ENCODE measurements at regions not wholly inside any gene's neighbourhood (a gene's known extent, or its start where the extent isn't known, plus 50 kb on each side); places are given as distances from the start of the nearest gene placed in this dataset.

DNA sequence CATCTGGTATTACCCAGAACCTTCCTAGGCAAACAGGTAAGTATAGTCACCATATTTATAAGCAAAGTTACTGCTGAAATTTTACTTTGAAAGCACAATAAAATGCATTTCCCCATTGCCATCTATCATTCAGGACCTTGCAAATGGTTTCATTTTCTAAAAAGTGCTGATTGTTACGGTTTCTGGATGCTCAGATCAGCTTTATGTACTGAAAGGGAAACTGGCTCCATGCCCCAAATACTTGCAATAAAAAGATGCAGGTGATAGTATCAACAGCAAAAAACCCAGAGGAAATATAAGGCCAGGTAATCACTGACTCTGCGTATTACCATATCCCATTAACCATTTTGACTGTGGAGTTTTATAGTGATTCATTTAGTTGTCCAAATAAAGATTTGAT lies 1150.7 kb upstream of the CRIM1 start:
- no peak overlapping the region for H3K9ac ChIP-seq (ENCODE audit: control insufficient read depth, insufficient read depth, low read length)
- no peaks in the 10 kb centered on the region for H3K79me2 ChIP-seq (ENCODE audit: control insufficient read depth, insufficient read depth, low read length)
- ChIA-PET CTCF (no interaction called here), RAD21 (ENCODE audit: unreplicated experiment) (no interaction called here), POLR2A (no interaction called here), SMC1A (ENCODE audit: uncharacterized antibody, unreplicated experiment) (no interaction called here)
- no peaks in the 10 kb centered on the region for H3K9me3 ChIP-seq (replicated peaks; ENCODE audit: control insufficient read depth, insufficient read depth, low read length)
- H3K4me2 ChIP-seq (ENCODE audit: control insufficient read depth, insufficient read depth) = no peak overlapping the region
- H2AFZ ChIP-seq (ENCODE audit: control insufficient read depth, low read depth, low read length) = no peak overlapping the region
- no peak for DNase-seq (ENCODE audit: low read depth, low spot score)
- H3K27ac ChIP-seq (ENCODE audit: control insufficient read depth, insufficient read depth) = no peak overlapping the region
- in situ Hi-C loops (cut with MboI) (no loop called here), intact Hi-C loops (cut with micrococcal nuclease; ENCODE audit: unreplicated experiment) (no loop called here)
- no peaks in the 10 kb centered on the region for H3K27me3 ChIP-seq (replicated peaks in 1 of 2; ENCODE audit: control insufficient read depth in 2 of 2, insufficient read depth in 2 of 2, low read length in 1 of 2)
- H3K4me1 ChIP-seq (ENCODE audit: control insufficient read depth, insufficient read depth, low read length) = no peaks in the 10 kb centered on the region
- no peak for FAIRE-seq
- no peak for ATAC-seq
- WGBS (ENCODE audit: insufficient coverage, insufficient replicate concordance, low lambda C conversion rate, missing lambda C conversion rate) = 0% methylated on average over 2 of the region's 2 CpGs
- no peaks in the 10 kb centered on the region for H3K36me3 ChIP-seq (ENCODE audit: control insufficient read depth in 2 of 2, insufficient read depth in 2 of 2, low read length in 1 of 2)
- H3K4me3 ChIP-seq = no peak overlapping the region
- no TSS peak for BruUV-seq (replicated peaks)
- no peaks in the 10 kb centered on the region for H4K20me1 ChIP-seq (ENCODE audit: control insufficient read depth, insufficient read depth)
- TF ChIP-seq ETV6 (conservative IDR thresholded peaks at IDR 0.05 in 1 of 2, IDR thresholded peaks at IDR 0.05 in 1 of 2; ENCODE audit: borderline replicate concordance in 1 of 2, low read depth in 1 of 2) (no peak), PML (IDR thresholded peaks at IDR 0.05; ENCODE audit: low read length) (no peak), POLR2AphosphoS2 (IDR thresholded peaks at IDR 0.05; ENCODE audit: low read depth, low read length) (no peak), DPF2 (IDR thresholded peaks at IDR 0.05) (no peak)
- TF ChIP-seq, protein P1, sequence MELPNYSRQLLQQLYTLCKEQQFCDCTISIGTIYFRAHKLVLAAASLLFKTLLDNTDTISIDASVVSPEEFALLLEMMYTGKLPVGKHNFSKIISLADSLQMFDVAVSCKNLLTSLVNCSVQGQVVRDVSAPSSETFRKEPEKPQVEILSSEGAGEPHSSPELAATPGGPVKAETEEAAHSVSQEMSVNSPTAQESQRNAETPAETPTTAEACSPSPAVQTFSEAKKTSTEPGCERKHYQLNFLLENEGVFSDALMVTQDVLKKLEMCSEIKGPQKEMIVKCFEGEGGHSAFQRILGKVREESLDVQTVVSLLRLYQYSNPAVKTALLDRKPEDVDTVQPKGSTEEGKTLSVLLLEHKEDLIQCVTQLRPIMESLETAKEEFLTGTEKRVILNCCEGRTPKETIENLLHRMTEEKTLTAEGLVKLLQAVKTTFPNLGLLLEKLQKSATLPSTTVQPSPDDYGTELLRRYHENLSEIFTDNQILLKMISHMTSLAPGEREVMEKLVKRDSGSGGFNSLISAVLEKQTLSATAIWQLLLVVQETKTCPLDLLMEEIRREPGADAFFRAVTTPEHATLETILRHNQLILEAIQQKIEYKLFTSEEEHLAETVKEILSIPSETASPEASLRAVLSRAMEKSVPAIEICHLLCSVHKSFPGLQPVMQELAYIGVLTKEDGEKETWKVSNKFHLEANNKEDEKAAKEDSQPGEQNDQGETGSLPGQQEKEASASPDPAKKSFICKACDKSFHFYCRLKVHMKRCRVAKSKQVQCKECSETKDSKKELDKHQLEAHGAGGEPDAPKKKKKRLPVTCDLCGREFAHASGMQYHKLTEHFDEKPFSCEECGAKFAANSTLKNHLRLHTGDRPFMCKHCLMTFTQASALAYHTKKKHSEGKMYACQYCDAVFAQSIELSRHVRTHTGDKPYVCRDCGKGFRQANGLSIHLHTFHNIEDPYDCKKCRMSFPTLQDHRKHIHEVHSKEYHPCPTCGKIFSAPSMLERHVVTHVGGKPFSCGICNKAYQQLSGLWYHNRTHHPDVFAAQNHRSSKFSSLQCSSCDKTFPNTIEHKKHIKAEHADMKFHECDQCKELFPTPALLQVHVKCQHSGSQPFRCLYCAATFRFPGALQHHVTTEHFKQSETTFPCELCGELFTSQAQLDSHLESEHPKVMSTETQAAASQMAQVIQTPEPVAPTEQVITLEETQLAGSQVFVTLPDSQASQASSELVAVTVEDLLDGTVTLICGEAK (IDR thresholded peaks at IDR 0.05; ENCODE audit: borderline replicate concordance) = no peak
- TF ChIP-seq, protein P2, sequence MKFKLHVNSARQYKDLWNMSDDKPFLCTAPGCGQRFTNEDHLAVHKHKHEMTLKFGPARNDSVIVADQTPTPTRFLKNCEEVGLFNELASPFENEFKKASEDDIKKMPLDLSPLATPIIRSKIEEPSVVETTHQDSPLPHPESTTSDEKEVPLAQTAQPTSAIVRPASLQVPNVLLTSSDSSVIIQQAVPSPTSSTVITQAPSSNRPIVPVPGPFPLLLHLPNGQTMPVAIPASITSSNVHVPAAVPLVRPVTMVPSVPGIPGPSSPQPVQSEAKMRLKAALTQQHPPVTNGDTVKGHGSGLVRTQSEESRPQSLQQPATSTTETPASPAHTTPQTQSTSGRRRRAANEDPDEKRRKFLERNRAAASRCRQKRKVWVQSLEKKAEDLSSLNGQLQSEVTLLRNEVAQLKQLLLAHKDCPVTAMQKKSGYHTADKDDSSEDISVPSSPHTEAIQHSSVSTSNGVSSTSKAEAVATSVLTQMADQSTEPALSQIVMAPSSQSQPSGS (IDR thresholded peaks at IDR 0.05; ENCODE audit: low read length) = no peak
- TF ChIP-seq, protein P3, sequence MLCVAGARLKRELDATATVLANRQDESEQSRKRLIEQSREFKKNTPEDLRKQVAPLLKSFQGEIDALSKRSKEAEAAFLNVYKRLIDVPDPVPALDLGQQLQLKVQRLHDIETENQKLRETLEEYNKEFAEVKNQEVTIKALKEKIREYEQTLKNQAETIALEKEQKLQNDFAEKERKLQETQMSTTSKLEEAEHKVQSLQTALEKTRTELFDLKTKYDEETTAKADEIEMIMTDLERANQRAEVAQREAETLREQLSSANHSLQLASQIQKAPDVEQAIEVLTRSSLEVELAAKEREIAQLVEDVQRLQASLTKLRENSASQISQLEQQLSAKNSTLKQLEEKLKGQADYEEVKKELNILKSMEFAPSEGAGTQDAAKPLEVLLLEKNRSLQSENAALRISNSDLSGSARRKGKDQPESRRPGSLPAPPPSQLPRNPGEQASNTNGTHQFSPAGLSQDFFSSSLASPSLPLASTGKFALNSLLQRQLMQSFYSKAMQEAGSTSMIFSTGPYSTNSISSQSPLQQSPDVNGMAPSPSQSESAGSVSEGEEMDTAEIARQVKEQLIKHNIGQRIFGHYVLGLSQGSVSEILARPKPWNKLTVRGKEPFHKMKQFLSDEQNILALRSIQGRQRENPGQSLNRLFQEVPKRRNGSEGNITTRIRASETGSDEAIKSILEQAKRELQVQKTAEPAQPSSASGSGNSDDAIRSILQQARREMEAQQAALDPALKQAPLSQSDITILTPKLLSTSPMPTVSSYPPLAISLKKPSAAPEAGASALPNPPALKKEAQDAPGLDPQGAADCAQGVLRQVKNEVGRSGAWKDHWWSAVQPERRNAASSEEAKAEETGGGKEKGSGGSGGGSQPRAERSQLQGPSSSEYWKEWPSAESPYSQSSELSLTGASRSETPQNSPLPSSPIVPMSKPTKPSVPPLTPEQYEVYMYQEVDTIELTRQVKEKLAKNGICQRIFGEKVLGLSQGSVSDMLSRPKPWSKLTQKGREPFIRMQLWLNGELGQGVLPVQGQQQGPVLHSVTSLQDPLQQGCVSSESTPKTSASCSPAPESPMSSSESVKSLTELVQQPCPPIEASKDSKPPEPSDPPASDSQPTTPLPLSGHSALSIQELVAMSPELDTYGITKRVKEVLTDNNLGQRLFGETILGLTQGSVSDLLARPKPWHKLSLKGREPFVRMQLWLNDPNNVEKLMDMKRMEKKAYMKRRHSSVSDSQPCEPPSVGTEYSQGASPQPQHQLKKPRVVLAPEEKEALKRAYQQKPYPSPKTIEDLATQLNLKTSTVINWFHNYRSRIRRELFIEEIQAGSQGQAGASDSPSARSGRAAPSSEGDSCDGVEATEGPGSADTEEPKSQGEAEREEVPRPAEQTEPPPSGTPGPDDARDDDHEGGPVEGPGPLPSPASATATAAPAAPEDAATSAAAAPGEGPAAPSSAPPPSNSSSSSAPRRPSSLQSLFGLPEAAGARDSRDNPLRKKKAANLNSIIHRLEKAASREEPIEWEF (IDR thresholded peaks at IDR 0.05; ENCODE audit: insufficient replicate concordance, low read depth, low read length) = no peak
- TF ChIP-seq, protein P4, sequence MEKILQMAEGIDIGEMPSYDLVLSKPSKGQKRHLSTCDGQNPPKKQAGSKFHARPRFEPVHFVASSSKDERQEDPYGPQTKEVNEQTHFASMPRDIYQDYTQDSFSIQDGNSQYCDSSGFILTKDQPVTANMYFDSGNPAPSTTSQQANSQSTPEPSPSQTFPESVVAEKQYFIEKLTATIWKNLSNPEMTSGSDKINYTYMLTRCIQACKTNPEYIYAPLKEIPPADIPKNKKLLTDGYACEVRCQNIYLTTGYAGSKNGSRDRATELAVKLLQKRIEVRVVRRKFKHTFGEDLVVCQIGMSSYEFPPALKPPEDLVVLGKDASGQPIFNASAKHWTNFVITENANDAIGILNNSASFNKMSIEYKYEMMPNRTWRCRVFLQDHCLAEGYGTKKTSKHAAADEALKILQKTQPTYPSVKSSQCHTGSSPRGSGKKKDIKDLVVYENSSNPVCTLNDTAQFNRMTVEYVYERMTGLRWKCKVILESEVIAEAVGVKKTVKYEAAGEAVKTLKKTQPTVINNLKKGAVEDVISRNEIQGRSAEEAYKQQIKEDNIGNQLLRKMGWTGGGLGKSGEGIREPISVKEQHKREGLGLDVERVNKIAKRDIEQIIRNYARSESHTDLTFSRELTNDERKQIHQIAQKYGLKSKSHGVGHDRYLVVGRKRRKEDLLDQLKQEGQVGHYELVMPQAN (conservative IDR thresholded peaks at IDR 0.05) = no peak

Measured in GM12878 (cell line).